ENCODE measurements at regions not wholly inside any gene's neighbourhood (a gene's known extent, or its start where the extent isn't known, plus 50 kb on each side); places are given as distances from the start of the nearest gene placed in this dataset.

DNA sequence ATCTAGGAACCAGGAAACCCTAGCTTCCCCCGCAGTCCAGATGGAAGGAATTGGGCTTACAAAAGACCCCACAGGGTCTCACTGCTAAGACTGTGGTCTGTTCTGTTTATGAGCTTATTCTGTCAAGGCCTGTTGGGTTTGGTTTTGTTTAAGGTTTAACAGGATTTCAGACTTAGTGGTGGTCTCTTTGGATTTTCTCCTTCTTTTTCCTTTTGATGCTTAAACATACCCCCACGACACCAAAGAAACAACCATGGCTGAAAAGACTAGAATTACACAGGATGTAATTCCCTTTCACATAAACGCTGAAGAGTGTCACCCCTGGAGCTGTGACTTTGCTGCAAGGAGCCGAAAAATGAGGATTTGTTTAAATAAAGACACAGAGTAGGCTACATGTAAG lies 408.6 kb downstream of the PREX1 start:
- no peak for TF ChIP-seq BACH2 (CRISPR knock-in tag; IDR thresholded peaks at IDR 0.05; ENCODE audit: borderline replicate concordance)
- TF ChIP-seq, protein P1, sequence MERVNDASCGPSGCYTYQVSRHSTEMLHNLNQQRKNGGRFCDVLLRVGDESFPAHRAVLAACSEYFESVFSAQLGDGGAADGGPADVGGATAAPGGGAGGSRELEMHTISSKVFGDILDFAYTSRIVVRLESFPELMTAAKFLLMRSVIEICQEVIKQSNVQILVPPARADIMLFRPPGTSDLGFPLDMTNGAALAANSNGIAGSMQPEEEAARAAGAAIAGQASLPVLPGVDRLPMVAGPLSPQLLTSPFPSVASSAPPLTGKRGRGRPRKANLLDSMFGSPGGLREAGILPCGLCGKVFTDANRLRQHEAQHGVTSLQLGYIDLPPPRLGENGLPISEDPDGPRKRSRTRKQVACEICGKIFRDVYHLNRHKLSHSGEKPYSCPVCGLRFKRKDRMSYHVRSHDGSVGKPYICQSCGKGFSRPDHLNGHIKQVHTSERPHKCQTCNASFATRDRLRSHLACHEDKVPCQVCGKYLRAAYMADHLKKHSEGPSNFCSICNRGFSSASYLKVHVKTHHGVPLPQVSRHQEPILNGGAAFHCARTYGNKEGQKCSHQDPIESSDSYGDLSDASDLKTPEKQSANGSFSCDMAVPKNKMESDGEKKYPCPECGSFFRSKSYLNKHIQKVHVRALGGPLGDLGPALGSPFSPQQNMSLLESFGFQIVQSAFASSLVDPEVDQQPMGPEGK (CRISPR knock-in tag; IDR thresholded peaks at IDR 0.05; ENCODE audit: borderline replicate concordance), result no peak
- no peak for TF ChIP-seq TOX (CRISPR knock-in tag; IDR thresholded peaks at IDR 0.05; ENCODE audit: borderline replicate concordance)
- no peak for TF ChIP-seq ZNF70 (CRISPR knock-in tag; IDR thresholded peaks at IDR 0.05)
- no peak for TF ChIP-seq ZNF565 (CRISPR knock-in tag; conservative IDR thresholded peaks at IDR 0.05; ENCODE audit: low read depth)
- no peak for TF ChIP-seq RARB (CRISPR knock-in tag; IDR thresholded peaks at IDR 0.05)
- TF ChIP-seq ZFP30 (CRISPR knock-in tag; IDR thresholded peaks at IDR 0.05), result no peak
- TF ChIP-seq SNAI2 (CRISPR knock-in tag; IDR thresholded peaks at IDR 0.05), result no peak
- TF ChIP-seq ZFP3 (CRISPR knock-in tag; IDR thresholded peaks at IDR 0.05), result no peak
- TF ChIP-seq ESRRG (CRISPR knock-in tag; IDR thresholded peaks at IDR 0.05), result no peak
- TF ChIP-seq PPARA (CRISPR knock-in tag; IDR thresholded peaks at IDR 0.05; ENCODE audit: borderline replicate concordance), result no peak

Data from SK-N-SH treated with all-trans-retinoic acid at 6 μM for 48 hours (cell line).